ENCODE measurements at regions not wholly inside any gene's neighbourhood (a gene's known extent, or its start where the extent isn't known, plus 50 kb on each side); places are given as distances from the start of the nearest gene placed in this dataset.
"Not testable (repeated sequence)": the region's sequence is repeated elsewhere in the genome, so short reads cannot be mapped to it uniquely, and the experiment has no call there.

DNA sequence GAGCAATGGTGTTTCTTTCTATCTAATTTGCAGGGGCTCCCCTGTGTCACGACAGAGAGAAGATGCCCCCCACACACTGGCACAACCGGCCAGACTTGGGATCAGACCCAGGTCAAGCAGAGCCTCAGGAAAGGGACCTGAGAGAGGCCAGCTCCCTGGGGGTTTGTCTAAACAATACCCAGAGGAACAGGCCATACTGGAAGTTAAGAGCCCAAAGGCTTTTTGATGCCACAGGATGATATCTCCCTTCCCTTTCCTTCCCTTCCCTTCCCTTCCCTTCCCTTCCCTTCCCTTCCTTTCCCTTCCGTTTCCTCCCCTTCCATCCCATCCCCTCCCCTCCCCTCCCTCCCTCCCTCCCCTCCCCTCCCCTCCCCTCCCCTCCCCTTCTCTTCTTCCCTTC is 139.2 kb downstream of the ARL4C start:
- H3K4me3 ChIP-seq (replicated peaks in 1 of 2; ENCODE audit: low read depth in 2 of 2, low read length in 2 of 2), result no peak overlapping the region
- DNase-seq (ENCODE audit: low read depth in 2 of 2), result no peak
- TF ChIP-seq, protein P1, sequence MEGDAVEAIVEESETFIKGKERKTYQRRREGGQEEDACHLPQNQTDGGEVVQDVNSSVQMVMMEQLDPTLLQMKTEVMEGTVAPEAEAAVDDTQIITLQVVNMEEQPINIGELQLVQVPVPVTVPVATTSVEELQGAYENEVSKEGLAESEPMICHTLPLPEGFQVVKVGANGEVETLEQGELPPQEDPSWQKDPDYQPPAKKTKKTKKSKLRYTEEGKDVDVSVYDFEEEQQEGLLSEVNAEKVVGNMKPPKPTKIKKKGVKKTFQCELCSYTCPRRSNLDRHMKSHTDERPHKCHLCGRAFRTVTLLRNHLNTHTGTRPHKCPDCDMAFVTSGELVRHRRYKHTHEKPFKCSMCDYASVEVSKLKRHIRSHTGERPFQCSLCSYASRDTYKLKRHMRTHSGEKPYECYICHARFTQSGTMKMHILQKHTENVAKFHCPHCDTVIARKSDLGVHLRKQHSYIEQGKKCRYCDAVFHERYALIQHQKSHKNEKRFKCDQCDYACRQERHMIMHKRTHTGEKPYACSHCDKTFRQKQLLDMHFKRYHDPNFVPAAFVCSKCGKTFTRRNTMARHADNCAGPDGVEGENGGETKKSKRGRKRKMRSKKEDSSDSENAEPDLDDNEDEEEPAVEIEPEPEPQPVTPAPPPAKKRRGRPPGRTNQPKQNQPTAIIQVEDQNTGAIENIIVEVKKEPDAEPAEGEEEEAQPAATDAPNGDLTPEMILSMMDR (IDR thresholded peaks at IDR 0.05; ENCODE audit: low read depth, low read length), result no peak

DNA sequence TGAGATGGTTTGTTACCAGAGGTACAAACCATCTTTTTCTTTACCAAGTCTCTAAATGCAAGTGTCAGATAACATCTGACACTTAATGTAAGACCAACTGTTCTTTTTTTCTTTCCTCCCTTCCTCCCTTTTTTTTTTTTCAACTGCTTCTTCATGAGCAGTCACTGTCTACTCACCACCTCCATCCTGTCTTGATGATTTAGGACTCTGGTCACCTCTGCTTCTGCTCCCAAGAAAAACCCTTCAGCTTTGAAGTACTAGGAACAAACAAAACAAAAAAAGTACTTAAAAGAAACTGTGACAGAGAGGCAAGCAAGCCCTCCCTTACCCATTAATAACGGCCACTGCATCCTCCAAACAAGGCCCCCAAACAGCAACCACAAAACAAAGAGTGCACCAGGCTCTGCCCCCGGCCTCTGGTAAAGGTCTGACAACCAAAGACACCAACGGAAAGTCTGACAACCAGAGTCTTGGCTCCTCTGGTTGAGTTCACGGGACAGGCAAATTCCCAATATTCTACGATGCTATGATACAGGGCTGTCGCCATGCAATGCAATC is 141.0 kb downstream of the ARL4C start:
- no peak overlapping the region for H3K4me3 ChIP-seq (replicated peaks in 1 of 2; ENCODE audit: low read depth in 2 of 2, low read length in 2 of 2)
- TF ChIP-seq, protein P1 (IDR thresholded peaks at IDR 0.05; ENCODE audit: low read depth, low read length), result no peak
- no peak for DNase-seq (ENCODE audit: low read depth in 2 of 2)

DNA sequence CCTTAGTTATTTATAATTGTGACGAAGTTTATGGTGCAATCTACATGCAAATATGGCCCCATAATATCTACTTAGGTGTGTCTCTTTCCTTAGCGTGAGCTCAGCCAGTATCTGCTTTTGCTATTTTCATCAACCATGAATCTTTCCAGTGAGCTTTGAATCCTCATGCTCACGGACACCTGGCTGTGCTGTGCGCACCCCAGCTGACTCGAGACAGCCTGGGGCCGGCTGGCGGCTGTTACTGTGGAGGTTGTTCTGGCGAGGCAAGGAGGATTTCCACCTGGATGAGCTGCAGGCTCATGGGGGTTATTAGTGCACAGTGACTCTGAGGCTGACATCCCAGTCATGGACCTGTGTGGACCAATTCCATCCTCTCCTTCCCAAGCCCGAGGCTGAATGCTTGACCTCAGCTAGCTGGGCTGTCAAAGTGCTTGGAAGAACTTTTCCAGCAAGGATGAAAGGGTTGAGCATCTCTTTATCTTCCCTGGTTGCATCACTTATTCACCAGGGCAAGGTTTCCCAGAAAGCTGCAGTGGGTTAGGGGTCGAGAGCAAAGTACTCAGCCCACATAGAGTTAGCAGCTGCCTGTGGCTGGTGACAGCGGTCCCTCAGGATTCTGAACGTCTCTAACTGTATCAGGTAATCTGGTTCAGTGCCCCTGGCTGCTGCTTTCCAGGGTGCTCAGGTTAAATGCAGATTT is 141.7 kb downstream of the ARL4C start:
- H3K4me3 ChIP-seq (replicated peaks in 1 of 2; ENCODE audit: low read depth in 2 of 2, low read length in 2 of 2), result no peak overlapping the region
- no peak for DNase-seq (ENCODE audit: low read depth in 2 of 2)
- TF ChIP-seq, protein P1 (IDR thresholded peaks at IDR 0.05; ENCODE audit: low read depth, low read length), result no peak

DNA sequence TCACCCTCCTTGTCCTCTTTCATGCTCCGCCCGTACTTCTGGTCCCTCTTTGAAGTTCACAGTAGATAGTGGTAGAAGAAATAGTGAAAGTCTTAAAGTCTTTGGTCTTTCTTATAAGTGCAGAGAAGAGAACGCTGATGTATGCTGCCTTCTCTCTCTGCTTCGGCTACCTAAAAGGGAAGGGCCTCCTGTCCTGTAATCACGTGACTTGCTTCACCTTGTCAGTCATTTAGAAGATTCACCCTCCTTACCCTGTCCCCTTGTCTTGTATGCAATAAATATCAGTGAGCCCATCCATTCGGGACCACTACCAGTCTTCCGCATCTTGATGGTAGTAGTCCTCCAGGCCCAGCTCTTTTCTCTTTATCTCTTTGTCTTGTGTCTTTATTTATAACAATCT is 144.6 kb downstream of the ARL4C start:
- H3K4me3 ChIP-seq (replicated peaks in 1 of 2; ENCODE audit: low read depth in 2 of 2, low read length in 2 of 2), result no peak overlapping the region
- DNase-seq (ENCODE audit: low read depth in 2 of 2), result no peak
- TF ChIP-seq, protein P1 (IDR thresholded peaks at IDR 0.05; ENCODE audit: low read depth, low read length), result no peak

DNA sequence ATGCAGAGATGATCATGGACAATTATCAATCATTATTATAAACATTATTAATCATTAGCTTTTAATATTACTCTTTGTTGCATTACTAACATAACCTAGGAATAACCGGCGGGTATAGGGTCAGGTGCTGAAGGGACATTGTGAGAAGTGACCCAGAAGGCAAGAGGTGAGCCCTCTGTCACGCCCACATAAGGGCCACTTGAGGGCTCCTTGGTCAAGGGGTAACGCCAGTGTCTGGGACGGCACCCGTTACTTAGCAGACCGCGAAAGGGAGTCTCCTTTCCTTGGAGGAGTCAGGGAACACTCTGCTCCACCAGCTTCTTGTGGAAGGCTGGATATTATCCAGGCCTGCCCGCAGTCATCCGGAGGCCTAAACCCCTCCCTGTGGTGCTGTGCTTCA is 145.0 kb downstream of the ARL4C start:
- H3K4me3 ChIP-seq (replicated peaks in 1 of 2; ENCODE audit: low read depth in 2 of 2, low read length in 2 of 2); DNase-seq (ENCODE audit: low read depth in 2 of 2): not testable (repeated sequence)

DNA sequence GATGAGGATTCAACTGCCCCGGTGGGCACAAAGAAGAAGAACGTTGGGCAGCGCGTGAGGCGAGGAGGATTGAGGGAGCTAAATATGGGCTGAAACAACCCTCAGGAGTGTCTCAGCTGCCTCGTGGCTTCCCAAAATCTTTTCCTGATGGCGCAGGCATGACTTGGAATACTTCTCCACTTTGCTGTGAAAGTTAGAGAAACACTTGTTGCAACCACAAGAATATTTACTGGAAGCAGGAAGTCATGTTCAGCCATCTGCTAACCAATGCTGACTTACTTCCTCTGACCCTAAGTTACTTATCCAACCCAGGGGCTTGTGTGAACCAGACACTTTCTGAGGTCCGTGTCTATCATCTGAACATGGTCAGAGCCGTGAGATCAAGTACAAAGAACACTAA is 148.8 kb downstream of the ARL4C start:
- no peak for DNase-seq (ENCODE audit: low read depth in 2 of 2)
- TF ChIP-seq, protein P1 (IDR thresholded peaks at IDR 0.05; ENCODE audit: low read depth, low read length), result no peak
- H3K4me3 ChIP-seq (replicated peaks in 1 of 2; ENCODE audit: low read depth in 2 of 2, low read length in 2 of 2), result no peak overlapping the region

DNA sequence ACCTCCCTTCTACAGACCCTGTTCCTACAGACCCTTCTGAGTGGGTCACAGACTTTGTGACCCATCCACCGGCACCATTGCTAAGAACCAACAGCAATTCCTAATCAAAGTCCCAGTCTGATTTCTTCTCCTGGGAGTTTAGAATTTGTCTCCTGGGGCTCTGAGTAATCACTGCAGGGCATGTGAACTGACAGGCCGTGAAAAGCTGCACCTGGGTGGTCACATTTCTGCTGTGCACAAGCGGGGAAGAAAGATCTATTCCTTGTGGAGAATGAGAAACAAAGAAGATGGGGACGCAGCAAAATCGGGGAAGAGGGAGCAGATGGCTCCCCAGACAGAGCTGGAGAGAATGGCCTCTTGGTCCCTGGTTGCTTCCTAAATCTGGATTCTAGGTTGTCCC is 151.0 kb downstream of the ARL4C start:
- no peak for DNase-seq (ENCODE audit: low read depth in 2 of 2)
- no peak overlapping the region for H3K4me3 ChIP-seq (replicated peaks in 1 of 2; ENCODE audit: low read depth in 2 of 2, low read length in 2 of 2)
- TF ChIP-seq, protein P1 (IDR thresholded peaks at IDR 0.05; ENCODE audit: low read depth, low read length), result no peak
